NOMO-1 (cell line): ENCODE measurements at regions not wholly inside any gene's neighbourhood (a gene's known extent, or its start where the extent isn't known, plus 50 kb on each side); places are given as distances from the start of the nearest gene placed in this dataset.
A peak's percentile ranks its signal among the peaks of the same experiment; 100 is the strongest.
"Not testable (repeated sequence)": the region's sequence is repeated elsewhere in the genome, so short reads cannot be mapped to it uniquely, and the experiment has no call there.

ENCODE experiments used
- DNase-seq, 2 experiments: peaks; one replicate each; lab custom pipeline; 2025; ENCODE audit not compliant: unreplicated experiment in 2 of 2; lab: John Stamatoyannopoulos, UW

- no peak for DNase-seq
Observed at GRCh38 chr1:173300061-173301044, 93.2 kb upstream of the TNFSF4 start.

- no peak for DNase-seq
Observed at GRCh38 chr1:173301507-173301906, 94.4 kb upstream of the TNFSF4 start.

DNA sequence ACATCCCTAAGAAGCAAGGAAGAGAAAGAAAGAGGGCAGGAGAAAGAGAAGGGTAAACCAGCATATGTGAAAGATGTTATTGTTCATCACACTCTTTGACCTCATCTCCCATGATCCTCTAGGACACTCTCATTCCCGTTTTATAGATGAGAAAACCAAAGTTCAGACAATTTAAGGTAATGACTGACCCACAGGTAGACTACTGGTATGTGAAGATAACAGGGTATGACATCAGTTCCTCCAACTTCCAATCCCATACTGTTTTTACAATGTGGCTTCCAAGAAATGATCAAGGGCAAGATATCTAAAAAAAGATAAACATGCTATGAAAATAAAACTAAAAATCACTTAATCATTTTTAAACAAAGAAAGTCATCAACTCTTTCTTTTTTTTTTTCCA lies 95.2 kb upstream of the TNFSF4 start:
- DNase-seq = no peak

- no peak for DNase-seq
Observed at GRCh38 chr1:173302890-173303829, 96.0 kb upstream of the TNFSF4 start.

DNA sequence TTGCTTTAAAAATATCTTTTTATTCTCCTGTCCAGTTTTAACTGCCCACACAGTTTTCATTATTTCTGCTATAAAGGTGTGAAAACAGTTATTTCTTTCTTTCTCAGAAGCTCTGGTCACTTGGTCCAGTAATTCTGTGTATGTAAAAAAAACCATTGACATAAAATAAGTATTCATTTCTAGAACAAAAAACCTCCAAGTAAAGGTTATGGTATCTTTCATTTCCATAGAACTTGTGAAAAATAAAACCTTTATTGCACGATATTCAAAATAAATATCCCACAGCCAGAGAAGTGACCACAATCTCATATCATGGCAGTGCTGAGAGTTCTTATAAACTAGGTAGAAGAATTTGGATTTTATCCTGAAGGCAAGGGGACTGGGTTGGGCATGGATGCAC lies 96.9 kb upstream of the TNFSF4 start:
- DNase-seq = no peak

- DNase-seq = no peak
Observed at GRCh38 chr1:173304529-173305227, 97.5 kb upstream of the TNFSF4 start.

DNA sequence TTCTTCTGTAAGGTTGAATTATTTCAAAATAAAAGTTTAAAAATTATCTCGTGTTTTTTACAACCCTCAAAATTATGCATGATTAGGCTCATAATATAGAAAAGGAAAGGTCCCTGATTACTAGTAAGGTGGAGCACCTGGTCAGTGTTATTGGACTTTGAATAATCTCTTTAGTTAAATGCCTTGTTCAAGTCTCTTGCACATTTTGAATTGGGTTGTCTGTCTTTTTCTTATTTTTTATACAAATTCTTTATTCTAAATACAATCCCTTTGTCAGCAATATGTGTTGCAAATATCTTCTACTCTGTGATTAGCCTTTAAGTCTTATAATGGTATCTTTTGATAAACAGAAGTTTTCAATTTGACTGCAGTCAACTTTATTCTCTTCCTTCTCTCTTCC lies 100.7 kb upstream of the TNFSF4 start:
- DNase-seq = no peak

DNA sequence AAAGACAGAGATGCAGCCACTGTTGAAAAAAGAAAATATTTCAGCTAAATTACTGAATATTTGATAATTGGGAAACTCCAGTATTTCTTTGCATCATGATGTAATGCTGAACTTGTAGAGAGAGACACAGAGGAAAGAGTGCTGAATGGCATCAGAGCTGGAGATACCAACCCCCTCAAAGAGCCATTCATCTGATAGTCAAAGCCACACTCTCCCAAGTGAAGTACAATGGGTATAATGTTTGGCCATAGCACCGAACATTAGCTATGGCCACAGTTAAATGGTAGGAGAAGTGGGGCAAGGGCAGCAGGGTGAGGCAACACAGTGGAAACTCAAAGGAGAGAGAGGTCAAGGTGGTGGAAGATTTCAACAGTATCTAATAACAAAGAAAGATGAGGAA lies 107.5 kb upstream of the TNFSF4 start:
- no peak for DNase-seq

- no peak for DNase-seq
Observed at GRCh38 chr1:173315296-173315695, 108.2 kb upstream of the TNFSF4 start.

DNA sequence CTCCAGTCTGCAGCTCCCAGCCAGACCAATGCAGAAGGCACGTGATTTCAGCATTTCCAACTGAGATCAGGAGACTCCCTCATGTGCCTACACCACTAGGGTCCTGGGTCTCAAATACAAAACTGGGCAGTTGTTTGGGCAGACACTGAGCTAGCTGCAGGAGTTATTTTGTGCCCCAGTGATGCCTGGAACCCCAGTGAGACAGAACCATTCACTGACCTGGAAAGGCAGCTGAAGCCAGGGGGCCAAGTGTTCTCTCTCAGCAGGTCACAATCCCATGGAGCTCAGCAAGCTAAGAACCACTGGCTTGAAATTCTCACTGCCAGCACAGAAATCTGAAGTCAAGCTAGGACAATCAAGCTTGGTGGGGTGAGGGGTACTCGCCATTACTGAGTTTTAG lies 111.7 kb upstream of the TNFSF4 start:
- no peak for DNase-seq

DNA sequence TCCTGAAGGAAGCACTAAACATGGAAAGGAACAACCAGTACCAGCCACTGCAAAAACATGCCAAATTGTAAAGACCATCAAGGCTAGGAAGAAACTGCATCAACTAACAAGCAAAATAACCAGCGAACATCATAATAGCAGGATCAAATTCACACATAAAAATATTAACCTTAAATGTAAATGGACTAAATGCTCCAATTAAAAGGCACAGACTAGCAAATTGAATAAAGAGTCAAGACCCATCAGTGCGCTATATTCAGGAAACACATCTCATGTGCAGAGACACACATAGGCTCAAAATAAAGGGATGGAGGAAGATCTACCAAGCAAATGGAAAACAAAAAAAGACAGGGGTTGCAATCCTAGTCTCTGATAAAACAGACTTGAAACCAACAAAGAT lies 117.2 kb upstream of the TNFSF4 start:
- DNase-seq = not testable (repeated sequence)

GRCh38 chr1:173327987-173328386 lies 120.9 kb upstream of the TNFSF4 start:
- DNase-seq = not testable (repeated sequence)

DNA sequence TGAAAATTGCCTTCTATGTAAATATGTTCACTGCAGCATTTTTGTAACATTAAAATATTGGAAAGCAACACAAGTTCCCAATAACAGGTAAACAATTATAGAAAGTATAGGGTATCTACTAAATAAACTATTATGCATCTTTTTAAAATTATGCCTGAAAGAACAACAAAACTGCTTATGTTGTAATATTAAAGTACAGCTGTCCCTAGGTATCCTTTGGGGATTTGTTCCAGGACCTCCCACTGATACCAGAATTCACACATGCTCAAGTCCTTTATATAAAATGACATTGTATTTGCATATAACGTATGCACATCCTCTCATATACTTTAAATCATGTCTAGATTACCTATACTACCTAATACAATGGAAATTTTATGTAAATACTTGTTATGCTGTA lies 121.8 kb upstream of the TNFSF4 start:
- no peak for DNase-seq

GRCh38 chr1:173329726-173330125 lies 122.6 kb upstream of the TNFSF4 start:
- DNase-seq = peak in 1 of 2 experiments; percentile 6

- DNase-seq = peak; percentile 38 to 59
Observed at GRCh38 chr1:173330149-173330951, 123.2 kb upstream of the TNFSF4 start.

DNA sequence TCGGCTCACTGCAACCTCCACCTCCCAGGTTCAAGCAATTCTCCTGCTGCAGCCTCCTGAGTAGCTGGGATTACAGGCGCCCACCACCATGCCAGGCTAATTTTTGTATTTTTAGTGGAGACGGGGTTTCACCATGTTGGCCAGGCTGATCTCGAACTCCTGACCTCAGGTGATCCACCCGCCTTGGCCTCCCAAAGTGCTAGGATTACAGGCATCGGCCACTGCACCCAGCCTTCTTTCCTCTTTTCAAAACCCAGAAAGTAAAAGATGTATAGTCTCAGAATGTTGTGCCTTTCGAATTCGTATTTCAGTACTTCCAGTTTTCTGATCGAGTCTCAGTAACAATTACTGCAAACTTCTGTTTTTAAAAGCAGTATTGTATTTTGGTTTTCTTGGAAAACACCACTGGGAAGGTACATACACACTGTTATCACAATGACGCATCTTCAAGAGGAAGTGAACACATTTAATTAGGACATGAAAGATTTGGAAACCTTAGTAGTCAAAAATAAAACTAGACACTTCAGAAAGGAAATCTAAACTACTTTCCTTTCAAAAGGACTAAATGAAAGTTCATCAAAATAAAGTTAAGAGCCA lies 123.9 kb upstream of the TNFSF4 start:
- peak in 1 of 2 experiments; percentile 51 for DNase-seq

GRCh38 chr1:173332026-173332425 lies 124.9 kb upstream of the TNFSF4 start:
- DNase-seq = no peak

GRCh38 chr1:173333581-173333980 lies 126.5 kb upstream of the TNFSF4 start:
- DNase-seq = no peak

DNA sequence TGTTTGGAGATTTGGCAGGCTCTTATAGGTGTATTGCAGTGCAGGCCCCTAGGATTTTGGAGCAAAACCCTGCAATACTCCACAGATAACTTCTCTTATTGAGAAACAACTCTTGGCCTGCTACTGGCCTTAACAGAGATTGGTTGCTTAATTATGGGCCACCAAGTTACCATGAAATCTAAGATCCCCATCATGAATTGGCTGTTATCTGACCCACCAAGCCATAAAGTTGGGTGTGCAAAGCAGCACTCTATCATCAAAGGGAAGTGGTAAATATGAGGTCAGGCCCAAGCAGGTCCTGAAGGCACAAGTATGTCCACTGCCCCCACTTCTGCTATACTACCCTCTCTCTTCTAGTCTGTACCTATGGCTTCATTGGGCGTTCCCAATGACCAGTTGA lies 130.0 kb upstream of the TNFSF4 start:
- DNase-seq = no peak

GRCh38 chr1:173341307-173341706 lies 134.2 kb upstream of the TNFSF4 start:
- no peak for DNase-seq
